Activated B cell treated with CpG ODN at 0.5 μM for 24 hours (primary cell): ENCODE measurements at regions not wholly inside any gene's neighbourhood (a gene's known extent, or its start where the extent isn't known, plus 50 kb on each side); places are given as distances from the start of the nearest gene placed in this dataset.

ENCODE experiments used
- ATAC-seq: fragments of 200-7000 bp; cut with Tn5 transposase; one replicate; pipeline ENCODE4 v1.10.0; 2021; ENCODE audit warnings: low read depth, mild to moderate bottlenecking, moderate library complexity
- CTCF ChIA-PET: fragments of 350-600 bp; sonication (Branson Sonifier 250); formaldehyde crosslinking; loops from one replicate; lab custom pipeline; 2021; ENCODE audit warnings: antibody characterized with exemption; lab: Charles Lee
- POLR2A ChIA-PET: fragments of 350-600 bp; sonication (Branson Sonifier 250); formaldehyde crosslinking; loops from one replicate; lab custom pipeline; 2021; ENCODE audit warnings: antibody characterized with exemption; lab: Charles Lee
- DNase-seq: peaks from one replicate; pipeline ENCODE4 v3.0.0; 2022
- H3K27ac Mint-ChIP-seq: one replicate; pipeline ENCODE4 v1.8.0; 2020; ENCODE audit warnings: mixed read lengths
- H3K27me3 Mint-ChIP-seq: one replicate; pipeline ENCODE4 v1.8.0; 2021; ENCODE audit warnings: mixed read lengths
- H3K36me3 Mint-ChIP-seq: one replicate; pipeline ENCODE4 v1.8.0; 2021; ENCODE audit warnings: low read depth, mixed read lengths
- H3K4me1 Mint-ChIP-seq: one replicate; pipeline ENCODE4 v1.8.0; 2021; ENCODE audit warnings: mixed read lengths
- H3K4me3 Mint-ChIP-seq: one replicate; pipeline ENCODE4 v1.8.0; 2020; ENCODE audit warnings: mild to moderate bottlenecking, mixed read lengths
- H3K9me3 Mint-ChIP-seq: one replicate; pipeline ENCODE4 v1.8.0; 2020; ENCODE audit warnings: mixed read lengths
- intact Hi-C: fragments of 100-400 bp; cut with micrococcal nuclease; formaldehyde crosslinking; loops from one replicate; pipeline ENCODE4 v1.15.1; 2024
- TF ChIP-seq, protein P1 (sequence below): fragments of 200-600 bp; IDR thresholded peaks from one replicate; pipeline ENCODE4 v1.8.0; 2022; ENCODE audit warnings: antibody characterized with exemption, mild to moderate bottlenecking

DNA sequence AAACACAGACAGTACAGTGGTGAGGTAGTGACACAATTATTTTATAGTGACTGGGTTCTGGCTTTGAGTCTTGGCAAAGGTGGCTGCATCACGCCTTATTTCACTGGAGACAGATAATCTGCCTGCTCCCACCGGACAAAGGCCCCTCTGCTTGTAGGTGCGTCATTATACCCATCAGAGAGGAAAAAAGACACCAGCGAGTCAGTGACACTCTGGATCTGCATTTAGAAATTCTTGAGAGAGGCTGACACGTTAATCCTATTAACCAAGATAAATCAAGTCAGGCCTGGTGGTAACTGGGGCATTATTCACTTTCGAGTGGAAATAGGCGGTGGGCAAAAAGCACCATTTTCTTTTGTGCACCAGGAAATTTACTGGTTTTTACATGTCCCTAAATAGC, 76.2 kb downstream of the NR2F2 start:
- no peaks in the 10 kb centered on the region for H3K4me1 Mint-ChIP-seq
- no peaks in the 10 kb centered on the region for H3K36me3 Mint-ChIP-seq
- ChIA-PET CTCF (no interaction called here), POLR2A (no interaction called here)
- peaks cover 45% of the 10 kb centered on the region for H3K27me3 Mint-ChIP-seq
- DNase-seq (no peak), ATAC-seq (no peak)
- H3K27ac Mint-ChIP-seq, result no peak overlapping the region
- intact Hi-C loops, result no loop called here
- TF ChIP-seq, protein P1, sequence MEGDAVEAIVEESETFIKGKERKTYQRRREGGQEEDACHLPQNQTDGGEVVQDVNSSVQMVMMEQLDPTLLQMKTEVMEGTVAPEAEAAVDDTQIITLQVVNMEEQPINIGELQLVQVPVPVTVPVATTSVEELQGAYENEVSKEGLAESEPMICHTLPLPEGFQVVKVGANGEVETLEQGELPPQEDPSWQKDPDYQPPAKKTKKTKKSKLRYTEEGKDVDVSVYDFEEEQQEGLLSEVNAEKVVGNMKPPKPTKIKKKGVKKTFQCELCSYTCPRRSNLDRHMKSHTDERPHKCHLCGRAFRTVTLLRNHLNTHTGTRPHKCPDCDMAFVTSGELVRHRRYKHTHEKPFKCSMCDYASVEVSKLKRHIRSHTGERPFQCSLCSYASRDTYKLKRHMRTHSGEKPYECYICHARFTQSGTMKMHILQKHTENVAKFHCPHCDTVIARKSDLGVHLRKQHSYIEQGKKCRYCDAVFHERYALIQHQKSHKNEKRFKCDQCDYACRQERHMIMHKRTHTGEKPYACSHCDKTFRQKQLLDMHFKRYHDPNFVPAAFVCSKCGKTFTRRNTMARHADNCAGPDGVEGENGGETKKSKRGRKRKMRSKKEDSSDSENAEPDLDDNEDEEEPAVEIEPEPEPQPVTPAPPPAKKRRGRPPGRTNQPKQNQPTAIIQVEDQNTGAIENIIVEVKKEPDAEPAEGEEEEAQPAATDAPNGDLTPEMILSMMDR, result no peak
- H3K9me3 Mint-ChIP-seq, result no peaks in the 10 kb centered on the region
- H3K4me3 Mint-ChIP-seq, result no peak overlapping the region

DNA sequence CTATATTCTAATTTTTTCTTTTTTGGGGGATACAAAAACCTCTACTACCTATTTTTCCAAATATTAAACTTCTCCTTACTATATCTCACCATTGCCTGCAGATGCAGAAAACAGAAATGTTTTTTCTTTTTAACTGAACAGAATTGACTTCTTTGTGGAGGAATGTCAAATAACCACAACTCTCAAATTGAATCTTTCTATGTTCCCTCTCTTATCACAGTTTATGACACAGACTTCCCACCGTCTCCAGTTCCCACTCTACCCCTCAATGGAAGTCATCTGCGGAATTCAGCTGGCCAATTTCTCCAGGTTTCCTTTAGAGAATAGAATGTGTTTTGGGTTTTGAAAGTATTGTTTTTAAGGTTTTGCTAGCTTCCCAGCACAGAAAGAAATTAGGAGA, 77.0 kb downstream of the NR2F2 start:
- POLR2A ChIA-PET, result no interaction called here
- DNase-seq (no peak), ATAC-seq (no peak)
- Mint-ChIP-seq H3K4me1 (no peaks in the 10 kb centered on the region), H3K36me3 (no peaks in the 10 kb centered on the region), H3K27ac (no peak overlapping the region), H3K27me3 (peaks cover 52% of the 10 kb centered on the region), H3K4me3 (no peak overlapping the region), H3K9me3 (no peaks in the 10 kb centered on the region)
- CTCF ChIA-PET, result no interaction called here
- intact Hi-C loops, result no loop called here
- TF ChIP-seq, protein P1, result no peak

- H3K4me3 Mint-ChIP-seq, result no peak overlapping the region
- H3K27me3 Mint-ChIP-seq, result peaks cover 58% of the 10 kb centered on the region
- POLR2A ChIA-PET, result no interaction called here
- intact Hi-C loops, result no loop called here
- CTCF ChIA-PET, result no interaction called here
- H3K36me3 Mint-ChIP-seq, result no peaks in the 10 kb centered on the region
- H3K9me3 Mint-ChIP-seq, result no peaks in the 10 kb centered on the region
- no peak for DNase-seq
- H3K27ac Mint-ChIP-seq, result no peak overlapping the region
- ATAC-seq, result no peak
- no peaks in the 10 kb centered on the region for H3K4me1 Mint-ChIP-seq
- TF ChIP-seq, protein P1, result no peak
These were observed 78.2 kb downstream of the NR2F2 start for GRCh38 chr15:96408591-96409183.

GRCh38 chr15:96409215-96410138, 79.0 kb downstream of the NR2F2 start:
- no peak for DNase-seq
- ATAC-seq, result no peak
- TF ChIP-seq, protein P1, result no peak
- CTCF ChIA-PET, result no interaction called here
- Mint-ChIP-seq H3K9me3 (no peaks in the 10 kb centered on the region), H3K27ac (no peak overlapping the region), H3K4me1 (no peaks in the 10 kb centered on the region), H3K36me3 (no peaks in the 10 kb centered on the region), H3K27me3 (peaks cover 65% of the 10 kb centered on the region), H3K4me3 (no peak overlapping the region)
- intact Hi-C loops, result no loop called here
- POLR2A ChIA-PET, result no interaction called here
